ENCODE measurements at regions not wholly inside any gene's neighbourhood (a gene's known extent, or its start where the extent isn't known, plus 50 kb on each side); places are given as distances from the start of the nearest gene placed in this dataset.

- TF ChIP-seq CTCF (IDR thresholded peaks at IDR 0.05; ENCODE audit: borderline replicate concordance, extremely low read depth, low read length, poor library complexity, severe bottlenecking) (no peak), EZH2 (IDR thresholded peaks at IDR 0.05; ENCODE audit: borderline replicate concordance, low read depth, low read length, severe bottlenecking) (no peak)
These were observed 288.0 kb downstream of the SLC6A15 start for GRCh38 chr12:84624601-84625000.

All from DND-41 (cell line).